OCI-LY7 (cell line): ENCODE measurements at regions not wholly inside any gene's neighbourhood (a gene's known extent, or its start where the extent isn't known, plus 50 kb on each side); places are given as distances from the start of the nearest gene placed in this dataset.

ENCODE experiments used
- CTCF ChIP-seq: fragments of 200-600 bp; sonication (generic); conservative IDR thresholded peaks from 2 replicates; pipeline ENCODE4 v1.5.1; 2014; ENCODE audit warnings: mild to moderate bottlenecking, antibody characterized with exemption, low read length, moderate library complexity, mixed read lengths
- EZH2phosphoT487 ChIP-seq: fragments of 200-600 bp; sonication (generic); IDR thresholded peaks from 2 replicates; pipeline ENCODE4 v1.6.1; 2018; ENCODE audit warnings: low read depth, borderline replicate concordance, mild to moderate bottlenecking, mixed run types, antibody characterized with exemption, low read length, moderate library complexity, mixed read lengths

GRCh38 chr5:6201631-6202030 lies 176.7 kb downstream of the MED10 start:
- TF ChIP-seq CTCF (no peak), EZH2phosphoT487 (no peak)
